ENCODE measurements at regions not wholly inside any gene's neighbourhood (a gene's known extent, or its start where the extent isn't known, plus 50 kb on each side); places are given as distances from the start of the nearest gene placed in this dataset.

GRCh38 chr2:12035029-12035720, 288.7 kb downstream of the LPIN1 start:
- no peaks in the 10 kb centered on the region for H3K27me3 ChIP-seq (ENCODE audit: control insufficient read depth, insufficient read depth, low read length, poor library complexity, severe bottlenecking)
- Mint-ChIP-seq H3K9me3 (no peaks in the 10 kb centered on the region), H3K4me1 (no peaks in the 10 kb centered on the region), H3K27me3 (ENCODE audit: insufficient read depth) (peaks cover 5% of the 10 kb centered on the region), H3K27ac (no peak overlapping the region), H3K4me3 (no peak overlapping the region), H3K36me3 (ENCODE audit: low read depth) (no peaks in the 10 kb centered on the region)
- no peaks in the 10 kb centered on the region for H3K9me3 ChIP-seq (ENCODE audit: control insufficient read depth, low read length)
- H3K4me3 ChIP-seq (ENCODE audit: low read length) = no peak overlapping the region
- WGBS, 2 experiments (ENCODE audit: insufficient coverage in 1 of 2, insufficient read length in 1 of 2) = 91 to 94% methylated on average over 8 to 11 of the region's 11 CpGs
- H3K9ac ChIP-seq (ENCODE audit: extremely low read depth, low read length, poor library complexity, severe bottlenecking) = no peak overlapping the region
- H3K4me1 ChIP-seq (ENCODE audit: control insufficient read depth, insufficient read depth, low read length) = no peaks in the 10 kb centered on the region
- TF ChIP-seq, protein P1, sequence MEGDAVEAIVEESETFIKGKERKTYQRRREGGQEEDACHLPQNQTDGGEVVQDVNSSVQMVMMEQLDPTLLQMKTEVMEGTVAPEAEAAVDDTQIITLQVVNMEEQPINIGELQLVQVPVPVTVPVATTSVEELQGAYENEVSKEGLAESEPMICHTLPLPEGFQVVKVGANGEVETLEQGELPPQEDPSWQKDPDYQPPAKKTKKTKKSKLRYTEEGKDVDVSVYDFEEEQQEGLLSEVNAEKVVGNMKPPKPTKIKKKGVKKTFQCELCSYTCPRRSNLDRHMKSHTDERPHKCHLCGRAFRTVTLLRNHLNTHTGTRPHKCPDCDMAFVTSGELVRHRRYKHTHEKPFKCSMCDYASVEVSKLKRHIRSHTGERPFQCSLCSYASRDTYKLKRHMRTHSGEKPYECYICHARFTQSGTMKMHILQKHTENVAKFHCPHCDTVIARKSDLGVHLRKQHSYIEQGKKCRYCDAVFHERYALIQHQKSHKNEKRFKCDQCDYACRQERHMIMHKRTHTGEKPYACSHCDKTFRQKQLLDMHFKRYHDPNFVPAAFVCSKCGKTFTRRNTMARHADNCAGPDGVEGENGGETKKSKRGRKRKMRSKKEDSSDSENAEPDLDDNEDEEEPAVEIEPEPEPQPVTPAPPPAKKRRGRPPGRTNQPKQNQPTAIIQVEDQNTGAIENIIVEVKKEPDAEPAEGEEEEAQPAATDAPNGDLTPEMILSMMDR (conservative IDR thresholded peaks at IDR 0.05) = no peak
- DNase-seq = no peak
- H3K36me3 ChIP-seq (ENCODE audit: control insufficient read depth, insufficient read depth, low read length) = no peaks in the 10 kb centered on the region
- H3K27ac ChIP-seq (ENCODE audit: low read depth, low read length) = no peak overlapping the region

DNA sequence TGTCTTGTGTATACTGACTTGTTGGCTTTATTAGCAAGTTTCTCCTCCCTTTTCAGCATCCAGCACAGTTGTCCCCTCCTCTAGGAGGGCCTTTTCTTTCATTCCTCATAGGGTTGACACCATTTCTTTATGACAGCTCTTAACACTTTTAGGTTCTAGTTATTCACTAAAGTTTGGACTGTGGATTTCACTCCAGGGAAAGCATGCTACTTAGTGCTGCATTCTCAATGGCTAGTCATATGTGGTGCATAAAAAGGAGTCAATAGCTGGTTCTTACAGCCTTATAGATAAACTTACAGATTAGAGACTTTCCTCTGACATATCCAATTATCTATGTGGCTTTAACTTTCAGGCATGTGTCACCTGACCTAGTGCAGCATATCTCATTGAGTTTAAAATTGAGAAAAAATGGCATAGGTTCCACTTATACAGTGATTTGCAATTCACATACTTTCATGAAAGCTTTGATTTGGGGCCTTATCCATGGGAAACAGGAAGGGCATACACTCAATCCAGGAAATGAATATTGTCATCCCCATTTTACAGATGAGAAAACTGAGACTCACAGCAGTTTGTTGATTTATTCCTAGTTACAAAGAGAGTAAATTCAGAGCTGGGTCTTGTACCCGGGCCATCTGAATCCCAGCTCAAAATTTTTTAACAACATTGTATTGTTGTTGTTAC, 289.7 kb downstream of the LPIN1 start:
- TF ChIP-seq, protein P1 (conservative IDR thresholded peaks at IDR 0.05) = no peak
- Histone ChIP-seq H3K9me3 (ENCODE audit: control insufficient read depth, low read length) (no peaks in the 10 kb centered on the region), H3K9ac (ENCODE audit: extremely low read depth, low read length, poor library complexity, severe bottlenecking) (no peak overlapping the region), H3K36me3 (ENCODE audit: control insufficient read depth, insufficient read depth, low read length) (no peaks in the 10 kb centered on the region), H3K4me3 (ENCODE audit: low read length) (no peak overlapping the region), H3K4me1 (ENCODE audit: control insufficient read depth, insufficient read depth, low read length) (no peaks in the 10 kb centered on the region), H3K27me3 (ENCODE audit: control insufficient read depth, insufficient read depth, low read length, poor library complexity, severe bottlenecking) (no peaks in the 10 kb centered on the region), H3K27ac (ENCODE audit: low read depth, low read length) (no peak overlapping the region)
- no peak overlapping the region for H3K27ac Mint-ChIP-seq
- no peaks in the 10 kb centered on the region for H3K4me1 Mint-ChIP-seq
- no peaks in the 10 kb centered on the region for H3K36me3 Mint-ChIP-seq (ENCODE audit: low read depth)
- H3K9me3 Mint-ChIP-seq = no peaks in the 10 kb centered on the region
- no CpG with 5 or more reads among the region's 1 CpG for WGBS, 2 experiments (ENCODE audit: insufficient coverage in 1 of 2, insufficient read length in 1 of 2)
- no peak for DNase-seq
- no peak overlapping the region for H3K4me3 Mint-ChIP-seq
- peaks cover 5% of the 10 kb centered on the region for H3K27me3 Mint-ChIP-seq (ENCODE audit: insufficient read depth)

DNA sequence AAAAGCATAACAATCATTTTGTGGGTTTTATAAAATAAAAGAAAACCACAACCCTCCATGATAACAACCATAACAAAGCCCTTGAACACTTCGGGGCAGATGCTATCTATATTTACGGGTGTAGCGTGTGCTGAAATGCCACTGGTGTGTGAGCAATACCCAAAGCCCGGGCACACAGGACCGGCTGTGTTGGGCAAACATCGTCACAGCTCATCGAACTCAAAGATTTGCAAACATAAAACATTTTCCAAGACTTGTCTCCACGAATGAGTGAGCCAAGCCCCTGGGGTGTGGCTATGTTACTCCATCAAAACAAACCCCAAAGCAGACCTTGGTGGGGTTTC, 290.2 kb downstream of the LPIN1 start:
- no peak overlapping the region for H3K4me3 ChIP-seq (ENCODE audit: low read length)
- no peak for DNase-seq
- Mint-ChIP-seq H3K27me3 (ENCODE audit: insufficient read depth) (peaks cover 5% of the 10 kb centered on the region), H3K36me3 (ENCODE audit: low read depth) (no peaks in the 10 kb centered on the region), H3K9me3 (no peaks in the 10 kb centered on the region), H3K4me3 (no peak overlapping the region), H3K27ac (no peak overlapping the region), H3K4me1 (no peaks in the 10 kb centered on the region)
- WGBS, 2 experiments (ENCODE audit: insufficient coverage in 1 of 2, insufficient read length in 1 of 2) = 91 to 93% methylated on average over 5 to 8 of the region's 8 CpGs
- TF ChIP-seq, protein P1 (conservative IDR thresholded peaks at IDR 0.05) = no peak
- H3K36me3 ChIP-seq (ENCODE audit: control insufficient read depth, insufficient read depth, low read length) = no peaks in the 10 kb centered on the region
- no peaks in the 10 kb centered on the region for H3K9me3 ChIP-seq (ENCODE audit: control insufficient read depth, low read length)
- H3K4me1 ChIP-seq (ENCODE audit: control insufficient read depth, insufficient read depth, low read length) = no peaks in the 10 kb centered on the region
- no peak overlapping the region for H3K9ac ChIP-seq (ENCODE audit: extremely low read depth, low read length, poor library complexity, severe bottlenecking)
- H3K27ac ChIP-seq (ENCODE audit: low read depth, low read length) = no peak overlapping the region
- no peaks in the 10 kb centered on the region for H3K27me3 ChIP-seq (ENCODE audit: control insufficient read depth, insufficient read depth, low read length, poor library complexity, severe bottlenecking)

All from endodermal cell (in vitro differentiated cells).